LNCAP (cell line): ENCODE measurements at regions not wholly inside any gene's neighbourhood (a gene's known extent, or its start where the extent isn't known, plus 50 kb on each side); places are given as distances from the start of the nearest gene placed in this dataset.

Source experiments
- CTCF ChIP-seq: fragments of 450-650 bp; IDR thresholded peaks from 2 replicates; pipeline ENCODE4 v1.5.1; 2017; ENCODE audit warnings: mild to moderate bottlenecking

GRCh38 chr11:32172041-32172847, 81.4 kb downstream of the RCN1 start:
- TF ChIP-seq CTCF, result no peak

- TF ChIP-seq CTCF, result peak; percentile 61; the same call in 1 of the 2 replicates
Measured at GRCh38 chr11:32172848-32173834, 82.3 kb downstream of the RCN1 start.

GRCh38 chr11:32173977-32174376, 83.1 kb downstream of the RCN1 start:
- TF ChIP-seq CTCF, result no peak

GRCh38 chr11:32176223-32176934, 85.5 kb downstream of the RCN1 start:
- peak; percentile 84 for TF ChIP-seq CTCF

- TF ChIP-seq CTCF, result no peak
Measured at GRCh38 chr11:32178692-32179091, 87.8 kb downstream of the RCN1 start.

GRCh38 chr11:32183512-32183911, 92.6 kb downstream of the RCN1 start:
- no peak for TF ChIP-seq CTCF
